GM23338 (cell line): ENCODE measurements at regions not wholly inside any gene's neighbourhood (a gene's known extent, or its start where the extent isn't known, plus 50 kb on each side); places are given as distances from the start of the nearest gene placed in this dataset.

Source experiments
- EZH2phosphoT487 ChIP-seq: fragments of 200-600 bp; sonication (generic); IDR thresholded peaks from one replicate; pipeline ENCODE4 v1.8.1; 2018; ENCODE audit warnings: antibody characterized with exemption; ENCODE audit not compliant: unreplicated experiment
- TF ChIP-seq, protein P1 (sequence below), 2 experiments: fragments of 200-600 bp in 1 of 2; sonication (generic) in 1 of 2; conservative IDR thresholded peaks; 2 replicates each; pipeline versions ENCODE4 v1.5.1 to v1.6.1; 2016 to 2017; ENCODE audit warnings: antibody characterized with exemption in 2 of 2, low read depth in 2 of 2, mild to moderate bottlenecking in 2 of 2, moderate library complexity in 1 of 2

DNA sequence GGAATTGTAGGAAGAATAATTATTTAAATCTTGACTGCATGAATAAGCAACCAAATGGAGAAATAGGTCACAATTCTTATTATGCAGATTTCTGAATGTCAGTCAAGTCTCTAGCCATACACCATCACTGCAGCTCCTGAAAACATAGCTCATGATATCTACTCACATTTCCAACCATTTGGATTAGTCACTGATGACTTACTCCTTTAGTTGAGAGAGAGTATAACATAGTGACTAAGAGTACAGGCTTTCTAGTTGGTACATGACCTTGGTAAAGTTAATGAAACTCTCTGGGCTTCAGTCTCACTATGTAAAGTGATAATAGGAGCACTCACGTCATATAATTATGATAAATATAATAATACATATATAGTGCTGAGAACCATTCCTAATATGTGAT is 265.2 kb downstream of the KCNA4 start:
- TF ChIP-seq, protein P1, sequence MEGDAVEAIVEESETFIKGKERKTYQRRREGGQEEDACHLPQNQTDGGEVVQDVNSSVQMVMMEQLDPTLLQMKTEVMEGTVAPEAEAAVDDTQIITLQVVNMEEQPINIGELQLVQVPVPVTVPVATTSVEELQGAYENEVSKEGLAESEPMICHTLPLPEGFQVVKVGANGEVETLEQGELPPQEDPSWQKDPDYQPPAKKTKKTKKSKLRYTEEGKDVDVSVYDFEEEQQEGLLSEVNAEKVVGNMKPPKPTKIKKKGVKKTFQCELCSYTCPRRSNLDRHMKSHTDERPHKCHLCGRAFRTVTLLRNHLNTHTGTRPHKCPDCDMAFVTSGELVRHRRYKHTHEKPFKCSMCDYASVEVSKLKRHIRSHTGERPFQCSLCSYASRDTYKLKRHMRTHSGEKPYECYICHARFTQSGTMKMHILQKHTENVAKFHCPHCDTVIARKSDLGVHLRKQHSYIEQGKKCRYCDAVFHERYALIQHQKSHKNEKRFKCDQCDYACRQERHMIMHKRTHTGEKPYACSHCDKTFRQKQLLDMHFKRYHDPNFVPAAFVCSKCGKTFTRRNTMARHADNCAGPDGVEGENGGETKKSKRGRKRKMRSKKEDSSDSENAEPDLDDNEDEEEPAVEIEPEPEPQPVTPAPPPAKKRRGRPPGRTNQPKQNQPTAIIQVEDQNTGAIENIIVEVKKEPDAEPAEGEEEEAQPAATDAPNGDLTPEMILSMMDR (conservative IDR thresholded peaks at IDR 0.05; ENCODE audit: low read depth in 2 of 2), result no peak
- TF ChIP-seq EZH2phosphoT487, result no peak
